Rectal smooth muscle tissue (tissue), 1 donor: ENCODE measurements at regions not wholly inside any gene's neighbourhood (a gene's known extent, or its start where the extent isn't known, plus 50 kb on each side); places are given as distances from the start of the nearest gene placed in this dataset.

Source experiments
- H3K27ac ChIP-seq: one replicate; pipeline ENCODE4 v1.7.0; 2013; ENCODE audit warnings: low read depth, low read length, inconsistent platforms
- H3K27me3 ChIP-seq: one replicate; pipeline ENCODE4 v1.7.0; 2013; ENCODE audit warnings: low read length; ENCODE audit not compliant: control insufficient read depth, insufficient read depth
- H3K36me3 ChIP-seq: one replicate; pipeline ENCODE4 v1.7.0; 2013; ENCODE audit warnings: low read length; ENCODE audit not compliant: control insufficient read depth, insufficient read depth
- H3K4me1 ChIP-seq: one replicate; pipeline ENCODE4 v1.7.0; 2013; ENCODE audit warnings: low read length; ENCODE audit not compliant: control insufficient read depth, insufficient read depth
- H3K4me3 ChIP-seq: one replicate; pipeline ENCODE4 v1.7.0; 2013; ENCODE audit warnings: low read length
- H3K9ac ChIP-seq: one replicate; pipeline ENCODE4 v1.7.0; 2013; ENCODE audit warnings: low read length

GRCh38 chr2:11989354-11989703, 242.9 kb downstream of the LPIN1 start:
- Histone ChIP-seq H3K9ac (no peak overlapping the region), H3K27ac (no peak overlapping the region), H3K4me1 (no peaks in the 10 kb centered on the region), H3K36me3 (no peaks in the 10 kb centered on the region), H3K27me3 (no peaks in the 10 kb centered on the region), H3K4me3 (no peak overlapping the region)

- no peak overlapping the region for H3K27ac ChIP-seq
- H3K4me1 ChIP-seq = no peaks in the 10 kb centered on the region
- no peaks in the 10 kb centered on the region for H3K36me3 ChIP-seq
- H3K27me3 ChIP-seq = no peaks in the 10 kb centered on the region
- H3K9ac ChIP-seq = no peak overlapping the region
- H3K4me3 ChIP-seq = no peak overlapping the region
Measured at GRCh38 chr2:11990576-11990975, 244.1 kb downstream of the LPIN1 start.

- Histone ChIP-seq H3K9ac (no peak overlapping the region), H3K27me3 (no peaks in the 10 kb centered on the region), H3K36me3 (no peaks in the 10 kb centered on the region), H3K27ac (no peak overlapping the region), H3K4me1 (no peaks in the 10 kb centered on the region), H3K4me3 (no peak overlapping the region)
Measured at GRCh38 chr2:11993749-11994148, 247.3 kb downstream of the LPIN1 start.

- H3K4me3 ChIP-seq = no peak overlapping the region
- H3K9ac ChIP-seq = no peak overlapping the region
- no peaks in the 10 kb centered on the region for H3K36me3 ChIP-seq
Measured at GRCh38 chr2:11995456-11995855, 249.0 kb downstream of the LPIN1 start.

GRCh38 chr2:11996618-11997017, 250.2 kb downstream of the LPIN1 start:
- H3K9ac ChIP-seq = no peak overlapping the region
- no peak overlapping the region for H3K4me3 ChIP-seq

More at GRCh38 chr2:11995456-11995855, 249.0 kb downstream of the LPIN1 start:
- Histone ChIP-seq H3K27ac (no peak overlapping the region), H3K4me1 (no peaks in the 10 kb centered on the region), H3K27me3 (no peaks in the 10 kb centered on the region)

GRCh38 chr2:11997142-11997541, 250.7 kb downstream of the LPIN1 start:
- Histone ChIP-seq H3K4me3 (no peak overlapping the region), H3K4me1 (no peaks in the 10 kb centered on the region), H3K36me3 (no peaks in the 10 kb centered on the region), H3K27ac (no peak overlapping the region), H3K27me3 (no peaks in the 10 kb centered on the region), H3K9ac (no peak overlapping the region)

More at GRCh38 chr2:11996618-11997017, 250.2 kb downstream of the LPIN1 start:
- Histone ChIP-seq H3K36me3 (no peaks in the 10 kb centered on the region), H3K27ac (no peak overlapping the region), H3K27me3 (no peaks in the 10 kb centered on the region), H3K4me1 (no peaks in the 10 kb centered on the region)

GRCh38 chr2:11998218-11998617, 251.8 kb downstream of the LPIN1 start:
- H3K9ac ChIP-seq = no peak overlapping the region

GRCh38 chr2:11998626-11999378, 252.4 kb downstream of the LPIN1 start:
- no peak overlapping the region for H3K9ac ChIP-seq
- H3K27me3 ChIP-seq = no peaks in the 10 kb centered on the region
- no peak overlapping the region for H3K4me3 ChIP-seq
- no peaks in the 10 kb centered on the region for H3K36me3 ChIP-seq
- no peaks in the 10 kb centered on the region for H3K4me1 ChIP-seq
- H3K27ac ChIP-seq = no peak overlapping the region

More at GRCh38 chr2:11998218-11998617, 251.8 kb downstream of the LPIN1 start:
- no peaks in the 10 kb centered on the region for H3K36me3 ChIP-seq
- H3K4me3 ChIP-seq = no peak overlapping the region
- H3K4me1 ChIP-seq = no peaks in the 10 kb centered on the region
- no peaks in the 10 kb centered on the region for H3K27me3 ChIP-seq
- no peak overlapping the region for H3K27ac ChIP-seq

- H3K4me1 ChIP-seq = no peaks in the 10 kb centered on the region
- no peak overlapping the region for H3K9ac ChIP-seq
- H3K36me3 ChIP-seq = no peaks in the 10 kb centered on the region
- no peak overlapping the region for H3K27ac ChIP-seq
- H3K4me3 ChIP-seq = no peak overlapping the region
- no peaks in the 10 kb centered on the region for H3K27me3 ChIP-seq
Measured at GRCh38 chr2:12001621-12002020, 255.2 kb downstream of the LPIN1 start.

GRCh38 chr2:12002215-12002614, 255.8 kb downstream of the LPIN1 start:
- Histone ChIP-seq H3K36me3 (no peaks in the 10 kb centered on the region), H3K4me3 (no peak overlapping the region), H3K27me3 (no peaks in the 10 kb centered on the region), H3K4me1 (no peaks in the 10 kb centered on the region), H3K27ac (no peak overlapping the region), H3K9ac (no peak overlapping the region)

GRCh38 chr2:12004713-12005112, 258.3 kb downstream of the LPIN1 start:
- Histone ChIP-seq H3K4me1 (no peaks in the 10 kb centered on the region), H3K27ac (no peak overlapping the region), H3K4me3 (no peak overlapping the region), H3K9ac (no peak overlapping the region), H3K27me3 (no peaks in the 10 kb centered on the region), H3K36me3 (no peaks in the 10 kb centered on the region)

GRCh38 chr2:12005886-12006681, 259.7 kb downstream of the LPIN1 start:
- no peak overlapping the region for H3K9ac ChIP-seq
- H3K36me3 ChIP-seq = no peaks in the 10 kb centered on the region
- H3K27ac ChIP-seq = no peak overlapping the region
- H3K4me1 ChIP-seq = no peaks in the 10 kb centered on the region
- no peaks in the 10 kb centered on the region for H3K27me3 ChIP-seq
- H3K4me3 ChIP-seq = no peak overlapping the region
